ENCODE measurements at regions not wholly inside any gene's neighbourhood (a gene's known extent, or its start where the extent isn't known, plus 50 kb on each side); places are given as distances from the start of the nearest gene placed in this dataset.

DNA sequence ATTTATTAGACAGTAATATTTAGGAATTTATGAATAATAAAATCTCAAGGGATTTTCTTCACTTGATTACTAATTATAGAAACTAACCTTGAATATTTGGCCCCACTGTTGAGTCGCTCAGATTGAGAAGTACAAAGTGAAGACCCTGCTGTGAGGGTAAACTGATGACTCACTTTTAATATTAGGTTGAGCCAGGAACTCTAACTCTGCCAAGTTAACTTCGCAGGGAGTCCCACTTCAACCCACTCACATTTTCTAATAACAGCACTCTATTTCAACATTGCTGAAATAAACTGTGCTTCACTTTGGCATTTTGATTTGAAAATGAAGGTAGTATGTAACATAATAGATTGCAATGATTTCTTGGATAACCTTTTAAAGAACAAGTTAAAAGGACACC, 200.7 kb downstream of the POLR1F start:
- Histone ChIP-seq H3K27me3 (ENCODE audit: control insufficient read depth, insufficient read depth, low read length) (no peaks in the 10 kb centered on the region), H3K56ac (ENCODE audit: extremely low read depth, insufficient read depth, low read length) (no peak overlapping the region), H4K8ac (ENCODE audit: low read depth in 2 of 2, low read length in 2 of 2) (no peak overlapping the region), H3K9ac (ENCODE audit: low read depth, low read length) (no peak overlapping the region), H3K9me1 (ENCODE audit: insufficient read depth, low read length) (no peaks in the 10 kb centered on the region), H2AK5ac (ENCODE audit: low read depth, low read length) (no peak overlapping the region), H4K20me1 (ENCODE audit: insufficient read depth, low read length) (no peaks in the 10 kb centered on the region), H3K79me1 (ENCODE audit: low read depth in 1 of 2, low read length in 2 of 2) (no peaks in the 10 kb centered on the region), H3K4me3 (ENCODE audit: insufficient read depth, low read depth, low read length) (no peak overlapping the region), H2AK9ac (replicated peaks; ENCODE audit: low read depth, low read length, poor library complexity) (no peak overlapping the region), H3K4me2 (ENCODE audit: low read depth, low read length) (no peak overlapping the region), H3K27ac (ENCODE audit: insufficient read depth, low read length) (no peak overlapping the region), H2BK15ac (ENCODE audit: low read depth, low read length) (no peak overlapping the region), H3K14ac (replicated peaks; ENCODE audit: low read depth, low read length) (no peak overlapping the region), H2BK20ac (ENCODE audit: low read depth, low read length) (no peak overlapping the region), H4K5ac (ENCODE audit: low read depth, low read length) (no peak overlapping the region), H3K18ac (ENCODE audit: low read depth, low read length) (no peak overlapping the region), H2AFZ (replicated peaks; ENCODE audit: low read length, poor library complexity) (no peak overlapping the region), H3K4me1 (ENCODE audit: control insufficient read depth, insufficient read depth, low read length) (no peaks in the 10 kb centered on the region), H3K4ac (ENCODE audit: low read depth, low read length) (no peak overlapping the region), H3K36me3 (ENCODE audit: control insufficient read depth, insufficient read depth, low read length) (no peaks in the 10 kb centered on the region), H3K9me3 (ENCODE audit: control insufficient read depth, insufficient read depth, low read length) (no peaks in the 10 kb centered on the region), H3K23ac (ENCODE audit: low read depth, low read length) (no peak overlapping the region), H2BK5ac (ENCODE audit: low read depth, low read length, poor library complexity, severe bottlenecking) (no peak overlapping the region), H4K91ac (ENCODE audit: insufficient read depth, low read depth, low read length) (no peak overlapping the region), H2BK120ac (ENCODE audit: low read depth, low read length) (no peak overlapping the region)
- no peak for DNase-seq
- no peak for ATAC-seq (ENCODE audit: low read depth)
- no CpG with 5 or more reads among the region's 2 CpGs for WGBS, 2 experiments (ENCODE audit: extremely low coverage in 2 of 2, insufficient read length in 1 of 2)
- CTCF ChIA-PET, result interaction anchor here (0.6 kb wide), 1 partner anchor 562 kb away, joined by 5 read pairs; no protein-coding TSS in a partner anchor
- no peak for TF ChIP-seq CHD1 (IDR thresholded peaks at IDR 0.05; ENCODE audit: low read depth, low read length)
- TF ChIP-seq MAFK (IDR thresholded peaks at IDR 0.05; ENCODE audit: low read depth, low read length), result no peak
- TF ChIP-seq CTCF (conservative IDR thresholded peaks at IDR 0.05; ENCODE audit: low read depth, low read length), result no peak
- TF ChIP-seq NFE2L2 (IDR thresholded peaks at IDR 0.05; ENCODE audit: low read depth, low read length), result no peak
- TF ChIP-seq CEBPB (IDR thresholded peaks at IDR 0.05; ENCODE audit: low read depth, low read length), result no peak
- no peak for TF ChIP-seq RAD21 (IDR thresholded peaks at IDR 0.05; ENCODE audit: low read length)
- no peak for TF ChIP-seq SMC3 (IDR thresholded peaks at IDR 0.05; ENCODE audit: low read depth, low read length)
- TF ChIP-seq ELK1 (IDR thresholded peaks at IDR 0.05; ENCODE audit: borderline replicate concordance, low read depth, low read length), result no peak
- TF ChIP-seq BHLHE40 (IDR thresholded peaks at IDR 0.05; ENCODE audit: low read depth, low read length), result no peak
- TF ChIP-seq POLR2A (IDR thresholded peaks at IDR 0.05; ENCODE audit: low read depth, low read length), result no peak
- no peak for TF ChIP-seq MAZ (IDR thresholded peaks at IDR 0.05; ENCODE audit: borderline replicate concordance, low read depth, low read length)
- no peak for TF ChIP-seq FOS (IDR thresholded peaks at IDR 0.05; ENCODE audit: low read depth, low read length)
- no peak for TF ChIP-seq RFX5 (IDR thresholded peaks at IDR 0.05; ENCODE audit: low read depth, low read length)
- no TSS peak for BruUV-seq (replicated peaks)
- in situ Hi-C loops (cut with MboI; ENCODE audit: low sequenced_read_pairs), result no loop called here
- dilution Hi-C loops (cut with HindIII; ENCODE audit: low sequenced_read_pairs, unreplicated experiment), result no loop called here
- POLR2A ChIA-PET (ENCODE audit: unreplicated experiment), result no interaction called here
- intact Hi-C loops (cut with micrococcal nuclease), result no loop called here
